ENCODE measurements at regions not wholly inside any gene's neighbourhood (a gene's known extent, or its start where the extent isn't known, plus 50 kb on each side); places are given as distances from the start of the nearest gene placed in this dataset.
"Not testable (repeated sequence)": the region's sequence is repeated elsewhere in the genome, so short reads cannot be mapped to it uniquely, and the experiment has no call there.

- no peak for DNase-seq
These were observed 1088.2 kb upstream of the CITED2 start for GRCh38 chr6:140462453-140463311.

DNA sequence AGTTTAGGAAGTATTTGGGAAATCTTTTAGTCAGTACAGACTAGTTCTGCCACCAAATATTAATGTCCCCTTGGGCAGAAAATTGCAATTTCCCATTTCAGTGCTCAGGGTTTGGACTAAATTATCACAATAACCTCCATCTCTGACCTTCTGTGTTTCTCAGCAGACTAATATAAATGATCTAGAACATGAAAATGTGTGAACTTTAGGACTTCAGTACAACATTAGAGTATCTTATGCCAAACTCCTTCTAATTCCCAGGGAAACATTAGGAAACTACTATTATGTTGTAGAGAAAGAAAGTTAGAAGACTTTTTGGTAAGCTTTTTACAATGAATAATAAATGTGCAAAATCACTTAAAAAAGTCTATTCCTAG lies 1087.6 kb upstream of the CITED2 start:
- DNase-seq, result no peak

DNA sequence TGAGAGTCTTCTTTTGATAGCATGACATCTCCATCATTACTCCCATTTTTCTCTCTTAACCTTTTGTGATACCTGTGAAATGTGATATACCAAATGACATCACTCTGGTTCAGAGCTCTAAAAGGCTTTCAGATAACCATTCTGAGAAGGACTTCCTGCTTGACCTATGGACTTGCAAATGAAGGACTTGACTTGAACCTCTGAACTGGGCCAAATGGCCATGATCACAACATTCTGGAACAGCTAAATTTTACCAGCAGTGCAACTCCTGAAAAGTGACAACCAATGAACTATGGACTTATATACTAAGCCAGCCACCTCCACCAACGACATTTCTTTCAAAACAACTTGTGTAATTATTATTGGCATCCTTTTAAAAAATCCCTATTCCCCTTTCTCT lies 1085.8 kb upstream of the CITED2 start:
- no peak for DNase-seq

DNA sequence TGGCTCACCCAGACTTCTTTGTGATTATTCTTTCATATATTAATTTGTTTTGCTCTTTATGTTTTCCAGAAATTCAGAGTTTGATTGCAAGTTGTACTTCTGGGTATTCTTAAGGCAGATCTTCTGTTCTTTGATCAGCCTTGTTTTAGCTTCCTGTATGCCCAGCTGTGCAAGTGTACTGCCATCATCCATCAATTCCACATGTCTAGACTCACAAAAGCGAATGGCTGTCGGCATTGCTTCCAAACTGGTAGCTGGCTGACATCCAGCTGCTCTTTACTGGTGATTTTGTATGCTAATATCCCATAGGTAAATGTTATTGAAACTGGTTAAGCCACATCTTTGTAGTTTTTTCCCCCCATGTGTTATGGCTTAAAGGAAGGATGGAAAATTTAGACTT lies 1084.8 kb upstream of the CITED2 start:
- DNase-seq, result no peak

DNA sequence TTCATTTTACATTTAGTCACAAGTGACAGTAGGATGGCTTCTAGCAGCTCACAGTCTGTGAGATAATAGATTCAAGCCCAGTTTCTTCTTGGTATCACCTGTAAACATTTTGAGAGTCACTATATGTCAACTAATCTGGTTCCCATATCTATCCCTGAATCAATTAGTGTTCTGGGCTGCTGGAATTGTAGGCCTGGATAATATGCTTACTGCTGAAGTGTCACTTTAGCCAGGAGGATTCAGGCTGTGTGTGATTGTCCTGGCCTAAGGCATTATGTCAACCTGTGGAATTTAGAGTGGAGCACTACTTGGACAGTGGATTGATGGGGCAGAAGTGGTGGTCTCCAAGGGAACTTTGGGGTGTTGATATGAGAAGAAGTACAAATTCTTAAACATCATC lies 1071.8 kb upstream of the CITED2 start:
- DNase-seq, result no peak

DNA sequence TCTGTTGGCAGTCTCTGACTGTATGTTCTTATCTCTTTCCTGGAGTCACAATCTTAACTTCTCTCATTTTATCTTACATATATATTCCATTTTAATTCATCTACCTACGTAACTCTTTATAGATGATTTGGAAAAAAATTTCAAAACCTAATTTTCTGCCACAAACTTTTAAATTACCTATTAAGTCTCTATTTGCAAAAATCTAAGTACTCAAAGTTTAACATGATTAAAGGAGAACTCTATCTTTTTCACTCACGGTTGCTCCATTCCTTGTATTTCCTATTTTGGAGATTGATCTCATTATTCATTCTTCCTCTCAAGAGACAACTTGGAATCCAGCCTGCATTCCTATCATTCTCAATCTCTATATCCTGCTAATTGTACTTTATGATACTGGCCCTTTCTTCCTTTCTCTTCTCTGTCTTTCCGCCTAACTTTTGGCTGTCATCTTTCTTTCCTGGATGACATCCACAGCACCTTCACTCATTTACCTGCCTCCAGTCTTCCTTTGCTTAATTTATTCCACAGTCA lies 1071.1 kb upstream of the CITED2 start:
- no peak for DNase-seq

DNA sequence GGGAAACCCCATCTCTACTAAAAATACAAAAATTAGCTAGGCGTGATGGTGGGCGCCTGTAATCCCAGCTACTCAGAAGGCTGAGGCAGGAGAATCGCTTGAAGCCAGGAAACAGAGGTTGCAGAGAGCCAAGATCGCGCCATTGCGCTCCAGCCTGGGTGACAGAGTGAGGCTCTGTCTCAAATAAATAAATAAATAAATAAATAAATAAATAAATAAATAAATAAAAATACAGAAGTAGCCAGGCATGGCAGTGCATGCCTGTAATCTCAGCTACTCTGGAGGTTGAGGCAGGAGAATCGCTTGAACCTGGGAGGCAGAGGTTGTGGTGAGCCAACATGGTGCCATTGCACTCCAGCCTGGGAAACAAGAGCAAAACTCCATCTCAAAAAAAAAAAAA lies 1068.7 kb upstream of the CITED2 start:
- DNase-seq, result not testable (repeated sequence)

- DNase-seq, result no peak
These were observed 1066.8 kb upstream of the CITED2 start for GRCh38 chr6:140441256-140441655.

DNA sequence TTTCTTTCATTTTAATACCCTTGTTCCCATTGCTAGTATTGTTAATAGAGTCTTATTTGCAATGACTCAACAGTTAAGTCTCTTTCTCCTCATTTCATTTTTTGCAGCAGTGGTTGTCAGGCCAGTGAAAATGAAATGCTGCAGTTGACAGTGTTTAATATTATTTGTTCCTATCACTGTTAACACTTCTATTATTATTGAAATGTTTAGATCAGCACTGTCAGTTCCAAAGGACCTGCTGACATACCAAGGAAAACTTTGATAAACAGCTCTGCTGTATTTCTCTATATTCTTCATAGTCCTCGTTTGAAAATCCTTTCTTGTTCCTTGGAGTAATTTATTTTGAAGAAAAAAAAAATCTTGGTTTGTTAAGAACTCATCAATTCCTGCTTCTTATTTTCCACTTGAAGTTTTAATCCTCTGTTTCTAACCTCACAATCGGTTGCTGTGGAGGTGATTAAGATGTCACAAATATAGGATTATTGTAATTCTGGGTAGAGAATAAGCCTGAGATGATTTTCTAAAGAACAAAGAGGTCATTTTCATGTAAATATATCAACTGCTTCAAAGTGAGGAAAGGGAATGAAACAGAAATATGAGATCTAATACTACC lies 1065.9 kb upstream of the CITED2 start:
- DNase-seq, result no peak

- no peak for DNase-seq
These were observed 1063.9 kb upstream of the CITED2 start for GRCh38 chr6:140438346-140438735.

DNA sequence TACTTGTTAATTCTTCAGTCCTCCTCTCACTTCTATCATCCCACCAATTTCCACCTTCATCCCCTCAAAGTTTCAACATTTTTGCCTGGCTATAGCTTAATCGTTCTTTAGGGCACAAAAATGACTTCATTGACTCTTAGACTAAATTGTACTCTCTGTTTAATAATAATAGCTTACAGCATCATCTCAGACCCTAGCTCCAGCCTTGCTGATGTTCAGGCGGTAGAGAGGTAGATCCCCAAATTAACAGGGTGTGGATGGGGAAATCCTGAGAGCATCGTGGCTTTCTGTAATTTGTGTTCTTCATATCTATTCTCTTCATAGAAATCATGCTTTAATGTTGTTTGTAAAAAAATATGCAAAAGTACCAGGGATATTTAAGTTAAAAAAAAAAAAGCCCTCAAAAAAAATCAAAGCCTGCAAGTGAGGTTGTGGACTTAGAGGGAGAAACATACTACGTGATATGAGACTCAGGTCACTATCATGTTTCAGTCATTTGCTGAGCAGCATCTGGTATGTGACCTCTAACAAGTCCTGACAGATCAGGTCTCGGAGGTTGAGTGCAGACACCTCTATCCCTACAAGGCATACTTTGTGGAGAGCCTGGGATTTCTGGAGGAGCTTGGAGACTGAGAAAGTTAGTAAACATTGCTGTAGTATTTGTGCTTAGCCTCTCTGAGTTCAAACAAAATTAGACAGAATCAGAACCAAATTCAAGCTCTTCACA lies 1063.3 kb upstream of the CITED2 start:
- no peak for DNase-seq

DNA sequence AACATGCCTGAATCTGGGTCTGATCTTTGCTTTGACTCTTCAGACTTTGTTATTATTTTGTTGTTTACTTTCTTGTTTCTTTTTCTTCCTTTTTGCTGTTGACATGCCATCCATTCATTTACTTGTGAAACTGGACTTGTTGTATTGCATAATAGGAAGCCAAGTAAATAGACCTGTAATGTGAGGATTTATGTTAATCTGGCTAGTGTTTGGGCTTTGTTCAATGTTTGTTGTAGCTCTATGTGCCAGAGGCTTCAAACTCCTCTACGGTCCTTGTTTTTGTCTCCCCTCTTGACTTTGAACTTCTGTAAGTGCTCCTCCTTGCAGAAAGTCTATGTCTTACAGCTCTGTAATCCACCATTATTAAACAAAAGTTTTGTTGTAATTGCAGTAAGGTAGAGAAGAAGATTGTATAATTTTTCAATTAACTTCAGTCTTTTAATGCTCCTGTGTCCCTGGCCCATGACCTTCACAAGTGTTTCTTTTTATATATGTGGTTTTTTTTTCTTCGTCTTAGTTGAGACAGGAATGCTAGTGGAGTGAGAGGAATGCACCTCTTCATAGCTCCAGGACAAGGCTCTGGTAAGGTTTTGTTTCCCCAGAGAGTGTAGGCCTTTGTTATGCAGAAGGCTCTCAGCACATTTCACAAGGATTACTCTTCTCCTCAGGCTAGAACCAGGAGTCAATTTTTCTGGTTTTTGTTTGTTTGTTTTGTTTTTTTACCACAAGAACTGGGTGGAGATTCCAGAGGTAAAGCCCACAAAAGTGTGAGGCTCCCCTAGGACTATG lies 1061.8 kb upstream of the CITED2 start:
- DNase-seq, result no peak

- no peak for DNase-seq
These were observed 1060.3 kb upstream of the CITED2 start for GRCh38 chr6:140434761-140435160.

GRCh38 chr6:140433072-140433471 lies 1058.6 kb upstream of the CITED2 start:
- no peak for DNase-seq

DNA sequence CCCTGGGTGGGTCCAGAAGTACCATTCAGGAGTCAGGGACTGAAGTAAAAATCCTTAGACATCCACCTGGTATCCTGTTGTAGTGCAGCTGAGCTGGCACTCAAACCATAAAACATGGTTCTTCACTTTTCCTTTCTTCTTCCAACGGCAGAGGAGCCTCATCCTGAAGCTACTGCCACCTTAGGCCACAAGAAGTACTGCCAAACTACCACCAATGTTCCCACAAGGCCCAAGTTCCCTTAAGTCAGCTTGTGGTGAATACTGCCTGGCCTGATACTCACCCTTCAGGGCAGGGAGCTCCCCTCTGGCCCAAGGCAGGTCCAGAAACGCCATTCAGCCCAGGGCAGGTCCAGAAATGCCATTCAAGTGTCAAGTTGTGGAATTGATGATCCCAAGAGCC lies 1053.4 kb upstream of the CITED2 start:
- DNase-seq, result no peak

- DNase-seq, result no peak
These were observed 1040.6 kb upstream of the CITED2 start for GRCh38 chr6:140414966-140415620.

DNA sequence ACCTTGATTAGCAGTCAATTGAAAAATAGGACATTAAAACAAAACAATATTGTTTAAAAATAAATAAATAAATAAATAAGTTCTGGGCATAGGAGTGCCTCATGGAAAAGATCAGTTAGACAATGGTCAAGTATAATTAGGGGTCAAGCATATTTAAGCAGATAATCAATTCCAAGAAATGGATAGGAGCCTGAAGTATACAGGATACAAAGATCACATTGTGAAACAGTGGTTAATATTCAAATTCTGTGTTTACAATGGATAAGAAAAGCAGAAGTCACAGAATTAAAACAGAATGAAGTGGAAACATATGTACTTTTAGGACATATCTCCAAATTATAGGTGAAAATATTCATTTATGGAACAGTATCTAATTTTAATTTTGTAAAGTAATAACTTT lies 1028.6 kb upstream of the CITED2 start:
- no peak for DNase-seq

DNA sequence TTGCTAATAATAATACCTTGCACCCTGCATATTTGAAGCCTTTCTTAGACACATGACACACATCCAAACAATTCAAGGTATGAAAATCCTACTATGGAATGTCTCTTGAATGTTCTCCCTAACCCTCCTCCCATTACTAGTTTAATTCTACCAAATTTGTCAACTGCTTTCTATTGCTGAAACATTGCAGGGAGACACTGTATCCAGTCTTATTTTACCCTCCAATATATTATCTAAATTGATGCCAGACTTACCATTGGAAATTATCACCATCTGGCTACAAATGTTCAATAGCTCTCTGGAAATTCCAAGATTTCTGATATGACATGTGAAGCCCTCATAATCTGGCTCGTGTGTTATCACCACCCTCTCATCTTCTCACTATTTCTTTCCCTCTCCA lies 1027.3 kb upstream of the CITED2 start:
- no peak for DNase-seq

- DNase-seq, result no peak
These were observed 1023.6 kb upstream of the CITED2 start for GRCh38 chr6:140398076-140398475.

GRCh38 chr6:140397106-140397505 lies 1022.7 kb upstream of the CITED2 start:
- no peak for DNase-seq

DNA sequence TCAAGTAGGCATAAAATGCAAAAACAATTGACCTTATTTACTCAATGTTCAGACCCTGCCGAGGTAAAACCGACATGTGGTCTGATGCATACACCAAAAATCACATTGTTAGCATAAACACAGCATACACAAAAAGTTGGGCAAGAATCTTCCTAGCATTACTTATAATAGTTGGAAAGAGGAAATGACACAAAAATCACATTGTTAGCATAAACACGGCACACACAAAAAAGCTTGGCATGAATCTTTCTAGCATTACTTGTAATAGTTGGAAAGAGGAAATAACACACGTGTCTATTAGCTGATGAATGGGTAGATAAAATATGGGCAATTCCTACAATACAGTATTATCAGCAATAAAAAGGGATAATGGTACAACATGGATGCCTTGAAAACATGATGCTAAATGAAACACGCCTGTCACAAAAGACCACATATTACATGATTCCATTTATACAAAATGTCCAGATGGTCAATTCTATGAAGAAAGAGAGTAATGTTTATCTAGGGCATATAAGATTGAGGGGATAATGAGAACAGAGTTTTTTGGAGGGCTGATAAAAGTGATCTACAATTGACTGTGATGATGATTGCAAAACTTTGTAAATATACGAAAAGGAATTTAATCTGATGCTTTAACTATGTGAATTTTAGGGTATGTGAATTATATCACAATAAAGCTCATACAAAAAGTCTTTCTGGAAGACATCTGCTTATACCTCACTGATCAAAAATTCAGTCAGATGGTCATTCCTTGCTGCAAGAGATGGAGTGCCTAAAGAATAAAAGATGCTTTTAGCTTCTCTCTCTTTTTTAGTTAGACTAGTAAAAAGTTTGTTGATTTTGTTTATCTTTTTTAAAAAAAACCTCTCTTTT lies 1019.5 kb upstream of the CITED2 start:
- DNase-seq, result no peak
